SU-DHL-6 (cell line): ENCODE measurements at regions not wholly inside any gene's neighbourhood (a gene's known extent, or its start where the extent isn't known, plus 50 kb on each side); places are given as distances from the start of the nearest gene placed in this dataset.

Experiments
- H2AFZ ChIP-seq: fragments of 200-600 bp; sonication (generic); 2 replicates; pipeline ENCODE4 v1.6.1; 2014; ENCODE audit warnings: low read depth, mild to moderate bottlenecking, moderate library complexity, mixed read lengths, antibody characterized with exemption, low read length; ENCODE audit not compliant: severe bottlenecking
- H3F3A ChIP-seq: fragments of 200-600 bp; shearing (Covaris generic); 2 replicates; pipeline ENCODE4 v1.6.0; 2016; ENCODE audit warnings: antibody characterized with exemption, mild to moderate bottlenecking; ENCODE audit not compliant: insufficient read depth
- H3K27ac ChIP-seq: fragments of 200-600 bp; sonication (generic); 2 replicates; pipeline ENCODE4 v1.5.1; 2016; ENCODE audit warnings: low read depth, mild to moderate bottlenecking, low read length, moderate library complexity, mixed read lengths
- H3K27me3 ChIP-seq: fragments of 200-600 bp; sonication (generic), shearing (Covaris generic); 2 replicates; pipeline ENCODE4 v1.6.0; 2014; ENCODE audit warnings: mild to moderate bottlenecking, low read length
- H3K36me3 ChIP-seq: fragments of 200-600 bp; sonication (generic); 2 replicates; pipeline ENCODE4 v1.6.1; 2014; ENCODE audit warnings: mild to moderate bottlenecking, low read length, mixed read lengths
- H3K4me2 ChIP-seq: fragments of 300-600, 200-600 bp; shearing (Covaris generic), sonication (generic); 2 replicates; pipeline ENCODE4 v1.6.0; 2014; ENCODE audit warnings: low read length, low read depth, mild to moderate bottlenecking; ENCODE audit not compliant: poor library complexity, severe bottlenecking
- H3K4me3 ChIP-seq: fragments of 200-600 bp; sonication (generic); 2 replicates; pipeline ENCODE4 v1.5.1; 2014; ENCODE audit warnings: antibody characterized with exemption, low read length, mild to moderate bottlenecking, mixed read lengths; ENCODE audit not compliant: insufficient read depth, poor library complexity, severe bottlenecking
- H3K79me2 ChIP-seq: fragments of 200-600 bp; sonication (generic); 2 replicates; pipeline ENCODE4 v1.6.1; 2014; ENCODE audit warnings: mild to moderate bottlenecking, low read length, moderate library complexity; ENCODE audit not compliant: insufficient read depth
- H3K9ac ChIP-seq: fragments of 200-600 bp; sonication (generic); 2 replicates; pipeline ENCODE4 v1.7.0; 2014; ENCODE audit warnings: mild to moderate bottlenecking, low read length
- H3K9me2 ChIP-seq: fragments of 200-600 bp; sonication (generic); replicated peaks from 2 replicates; pipeline ENCODE4 v1.6.1; 2014; ENCODE audit warnings: low read length; ENCODE audit not compliant: insufficient read depth
- H3K9me3 ChIP-seq: fragments of 200-600 bp; sonication (generic); 2 replicates; pipeline ENCODE4 v1.6.1; 2014; ENCODE audit warnings: low read length, mixed read lengths; ENCODE audit not compliant: insufficient read depth
- H4K20me1 ChIP-seq: fragments of 200-600 bp; sonication (generic); 2 replicates; pipeline ENCODE4 v1.6.1; 2014; ENCODE audit warnings: low read depth, mild to moderate bottlenecking, antibody characterized with exemption, low read length, moderate library complexity, mixed read lengths
- CTCF ChIP-seq: fragments of 200-600 bp; sonication (generic); IDR thresholded peaks from one replicate; pipeline ENCODE4 v1.5.1; 2017; ENCODE audit warnings: antibody characterized with exemption, mild to moderate bottlenecking, low read length, moderate library complexity; ENCODE audit not compliant: insufficient read depth, poor library complexity, severe bottlenecking
- EZH2phosphoT487 ChIP-seq: fragments of 200-600 bp; sonication (generic), shearing (Covaris generic); conservative IDR thresholded peaks from 2 replicates; pipeline ENCODE4 v1.6.1; 2018; ENCODE audit warnings: mild to moderate bottlenecking, antibody characterized with exemption, low read length, moderate library complexity, mixed read lengths

GRCh38 chr3:55198554-55198953, 270.7 kb upstream of the LRTM1 start:
- H3K9ac ChIP-seq = no peak overlapping the region
- H3K9me2 ChIP-seq = no peaks in the 10 kb centered on the region
- no peaks in the 10 kb centered on the region for H4K20me1 ChIP-seq
- no peaks in the 10 kb centered on the region for H3K9me3 ChIP-seq
- no peaks in the 10 kb centered on the region for H3F3A ChIP-seq
- H3K36me3 ChIP-seq = no peaks in the 10 kb centered on the region
- H3K4me3 ChIP-seq = no peak overlapping the region
- H3K27ac ChIP-seq = no peak overlapping the region
- H3K27me3 ChIP-seq = no peaks in the 10 kb centered on the region
- TF ChIP-seq EZH2phosphoT487 (no peak), CTCF (no peak)
- H3K4me2 ChIP-seq = no peak overlapping the region
- H2AFZ ChIP-seq = no peak overlapping the region
- H3K79me2 ChIP-seq = no peaks in the 10 kb centered on the region

DNA sequence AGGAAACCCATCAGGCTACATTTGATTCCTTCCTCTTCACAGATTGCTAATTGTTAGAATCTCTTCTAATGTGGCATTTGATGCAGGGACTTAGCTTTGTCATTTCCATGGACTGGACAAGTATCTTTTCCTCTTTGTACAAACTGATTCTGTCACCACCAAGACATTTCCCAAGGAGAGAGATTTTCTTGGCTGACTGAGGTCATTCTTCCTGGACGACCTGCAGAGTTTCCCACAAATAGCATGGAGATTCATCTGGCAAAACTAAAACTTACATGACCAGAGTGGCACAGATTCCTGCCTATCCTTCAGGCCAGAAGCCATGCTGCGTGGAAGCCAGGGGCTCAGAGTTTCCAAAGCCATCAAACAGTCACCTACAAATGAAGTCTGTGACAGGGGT, 269.2 kb upstream of the LRTM1 start:
- Histone ChIP-seq H2AFZ (no peak overlapping the region), H3K79me2 (no peaks in the 10 kb centered on the region), H3K9me2 (no peaks in the 10 kb centered on the region), H3K9me3 (no peaks in the 10 kb centered on the region), H3K4me2 (no peak overlapping the region), H3F3A (no peaks in the 10 kb centered on the region), H3K27ac (no peak overlapping the region), H4K20me1 (no peaks in the 10 kb centered on the region), H3K36me3 (no peaks in the 10 kb centered on the region), H3K27me3 (no peaks in the 10 kb centered on the region), H3K4me3 (no peak overlapping the region), H3K9ac (no peak overlapping the region)
- TF ChIP-seq EZH2phosphoT487 (no peak), CTCF (no peak)

DNA sequence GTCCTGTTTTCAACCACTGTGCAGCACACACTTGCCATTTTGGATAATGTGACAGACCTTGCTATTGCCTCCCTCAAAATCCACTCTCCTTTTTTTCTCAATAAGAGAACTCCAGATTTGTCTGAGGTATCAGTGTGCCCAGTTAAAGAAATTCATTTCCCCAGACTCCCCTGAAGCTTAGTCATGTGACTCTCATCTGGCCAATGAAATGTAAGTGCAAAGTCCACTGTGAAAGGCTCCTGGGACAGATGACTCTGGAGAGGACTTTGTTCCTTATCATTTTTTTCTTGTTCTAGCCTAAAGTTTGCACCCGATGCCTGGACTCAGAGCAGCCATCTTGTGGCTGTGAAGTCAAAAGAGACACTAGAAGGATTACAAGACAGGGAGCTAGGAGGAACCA, 268.6 kb upstream of the LRTM1 start:
- no peak overlapping the region for H2AFZ ChIP-seq

More for the DNA sequence above, 268.6 kb upstream of the LRTM1 start:
- TF ChIP-seq CTCF (no peak), EZH2phosphoT487 (no peak)
- Histone ChIP-seq H3K4me2 (no peak overlapping the region), H3K9me2 (no peaks in the 10 kb centered on the region), H3K9me3 (no peaks in the 10 kb centered on the region), H4K20me1 (no peaks in the 10 kb centered on the region), H3K79me2 (no peaks in the 10 kb centered on the region), H3K9ac (no peak overlapping the region), H3K27ac (no peak overlapping the region), H3K27me3 (no peaks in the 10 kb centered on the region), H3K4me3 (no peak overlapping the region), H3K36me3 (no peaks in the 10 kb centered on the region), H3F3A (no peaks in the 10 kb centered on the region)
